ENCODE measurements at regions not wholly inside any gene's neighbourhood (a gene's known extent, or its start where the extent isn't known, plus 50 kb on each side); places are given as distances from the start of the nearest gene placed in this dataset.

DNA sequence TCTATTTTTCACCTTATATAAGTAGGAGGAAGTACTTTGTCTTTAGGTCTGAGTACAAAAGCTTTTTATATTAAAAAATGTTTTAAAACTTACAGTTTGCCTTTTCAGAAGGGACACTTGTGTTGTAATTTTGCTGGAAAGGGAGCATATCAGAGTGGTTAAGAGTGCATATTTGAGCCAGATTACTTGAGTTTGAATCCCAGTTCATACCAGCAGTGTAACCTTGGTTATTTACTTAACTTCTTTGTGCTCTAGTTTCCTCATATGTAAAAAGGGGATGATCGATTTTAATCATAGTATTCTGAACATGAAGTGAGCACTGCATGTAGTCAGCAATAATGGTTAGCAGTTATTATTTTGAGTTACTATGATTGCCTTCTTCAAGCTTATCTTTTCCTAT lies 78.3 kb upstream of the SLC4A4 start:
- TF ChIP-seq CTCF (IDR thresholded peaks at IDR 0.05) (no peak), EP300 (IDR thresholded peaks at IDR 0.05) (no peak), POLR2AphosphoS5 (IDR thresholded peaks at IDR 0.05) (no peak)
